K562 (cell line): ENCODE measurements at regions not wholly inside any gene's neighbourhood (a gene's known extent, or its start where the extent isn't known, plus 50 kb on each side); places are given as distances from the start of the nearest gene placed in this dataset.

Experiments used
- L3MBTL2 ChIP-seq: fragments of 450-650 bp; IDR thresholded peaks from 2 replicates; pipeline ENCODE4 v1.6.1; 2016; ENCODE audit warnings: mild to moderate bottlenecking, moderate library complexity
- REST ChIP-seq, 2 experiments: fragments of 450-650 bp; formaldehyde crosslinking in 1 of 2; IDR thresholded peaks; 2 replicates each; pipeline versions ENCODE4 v1.4.0 to v1.6.1; 2014 to 2020; ENCODE audit warnings: mild to moderate bottlenecking in 2 of 2, borderline replicate concordance in 1 of 2, low read depth in 1 of 2
- TBP ChIP-seq: optimal IDR thresholded peaks from 2 replicates; pipeline ENCODE3; 2011; ENCODE audit warnings: low read depth, low read length, improper control_type of control experiment

GRCh38 chr3:182241766-182242488 lies 530.2 kb downstream of the SOX2 start (continued):
- TF ChIP-seq REST (IDR thresholded peaks at IDR 0.05; ENCODE audit: borderline replicate concordance) (peak; percentile 47), REST (CRISPR knock-in tag; IDR thresholded peaks at IDR 0.05; ENCODE audit: low read depth) (no peak), TBP (no peak), L3MBTL2 (no peak)
